Kidney epithelial cell (primary cell): ENCODE measurements at regions not wholly inside any gene's neighbourhood (a gene's known extent, or its start where the extent isn't known, plus 50 kb on each side); places are given as distances from the start of the nearest gene placed in this dataset.

Experiments used
- DNase-seq: peaks from one replicate; pipeline ENCODE4 v3.0.0-alpha.2; 2010; ENCODE audit warnings: low read depth
- H3K27me3 ChIP-seq: 2 replicates; pipeline ENCODE4 v1.6.0; 2011; ENCODE audit warnings: low read length; ENCODE audit not compliant: control insufficient read depth, insufficient read depth
- H3K36me3 ChIP-seq: 2 replicates; pipeline ENCODE4 v1.5.1; 2011; ENCODE audit warnings: low read length; ENCODE audit not compliant: control insufficient read depth, insufficient read depth
- H3K4me3 ChIP-seq: 2 replicates; pipeline ENCODE4 v1.5.1; 2011; ENCODE audit warnings: low read depth, mild to moderate bottlenecking, control low read depth, low read length
- CTCF ChIP-seq: IDR thresholded peaks from 2 replicates; pipeline ENCODE4 v1.5.1; 2011; ENCODE audit warnings: mild to moderate bottlenecking, moderate library complexity, low read length, control low read depth, inconsistent platforms; ENCODE audit not compliant: insufficient read depth, poor library complexity, severe bottlenecking

GRCh38 chr21:35909456-35910223 is 150.7 kb downstream of the SETD4 start:
- Histone ChIP-seq H3K4me3 (no peak overlapping the region), H3K27me3 (no peaks in the 10 kb centered on the region), H3K36me3 (no peaks in the 10 kb centered on the region)
- no peak for TF ChIP-seq CTCF
- DNase-seq = no peak

- no peak for DNase-seq
- no peak for TF ChIP-seq CTCF
- Histone ChIP-seq H3K36me3 (no peaks in the 10 kb centered on the region), H3K27me3 (no peaks in the 10 kb centered on the region), H3K4me3 (no peak overlapping the region)
Measured at GRCh38 chr21:35908311-35909078, 151.8 kb downstream of the SETD4 start.

GRCh38 chr21:35906586-35906985 is 153.7 kb downstream of the SETD4 start:
- no peak for DNase-seq
- Histone ChIP-seq H3K4me3 (no peak overlapping the region), H3K36me3 (no peaks in the 10 kb centered on the region), H3K27me3 (no peaks in the 10 kb centered on the region)
- TF ChIP-seq CTCF = no peak

GRCh38 chr21:35905963-35906345 is 154.4 kb downstream of the SETD4 start:
- Histone ChIP-seq H3K4me3 (no peak overlapping the region), H3K27me3 (no peaks in the 10 kb centered on the region), H3K36me3 (no peaks in the 10 kb centered on the region)
- TF ChIP-seq CTCF = no peak
- no peak for DNase-seq

- no peak for TF ChIP-seq CTCF
- Histone ChIP-seq H3K36me3 (no peaks in the 10 kb centered on the region), H3K27me3 (no peaks in the 10 kb centered on the region), H3K4me3 (no peak overlapping the region)
- no peak for DNase-seq
Measured at GRCh38 chr21:35905096-35905962, 155.0 kb downstream of the SETD4 start.
